SK-N-SH (cell line): ENCODE measurements at regions not wholly inside any gene's neighbourhood (a gene's known extent, or its start where the extent isn't known, plus 50 kb on each side); places are given as distances from the start of the nearest gene placed in this dataset.

Source experiments
- ELF1 ChIP-seq: IDR thresholded peaks from 2 replicates; pipeline ENCODE4 v1.4.0; 2012
- EZH2phosphoT487 ChIP-seq: fragments of 200-600 bp; sonication (generic); IDR thresholded peaks from 2 replicates; pipeline ENCODE4 v1.6.1; 2017; ENCODE audit warnings: low read depth, mixed run types, mild to moderate bottlenecking, antibody characterized with exemption, moderate library complexity, borderline replicate concordance
- FOXJ3 ChIP-seq: sonication (generic); formaldehyde crosslinking; IDR thresholded peaks from 2 replicates; pipeline ENCODE4 v1.5.1; 2020; ENCODE audit warnings: mild to moderate bottlenecking, missing genetic modification reagents
- GATA2 ChIP-seq: sonication (generic); formaldehyde crosslinking; IDR thresholded peaks from 2 replicates; pipeline ENCODE4 v1.5.0; 2020; ENCODE audit warnings: mild to moderate bottlenecking, missing genetic modification reagents
- POLR2AphosphoS5 ChIP-seq: IDR thresholded peaks from 2 replicates; pipeline ENCODE4 v1.6.1; 2012; ENCODE audit warnings: low read depth, low read length
- SIN3A ChIP-seq: IDR thresholded peaks from 2 replicates; pipeline ENCODE4 v1.6.1; 2012; ENCODE audit warnings: low read depth, mild to moderate bottlenecking, low read length, moderate library complexity, borderline replicate concordance
- TF ChIP-seq, protein P1 (sequence below): fragments of 200-600 bp; sonication (generic); IDR thresholded peaks from 2 replicates; pipeline ENCODE4 v1.6.1; 2017; ENCODE audit warnings: antibody characterized with exemption, mild to moderate bottlenecking, moderate library complexity

DNA sequence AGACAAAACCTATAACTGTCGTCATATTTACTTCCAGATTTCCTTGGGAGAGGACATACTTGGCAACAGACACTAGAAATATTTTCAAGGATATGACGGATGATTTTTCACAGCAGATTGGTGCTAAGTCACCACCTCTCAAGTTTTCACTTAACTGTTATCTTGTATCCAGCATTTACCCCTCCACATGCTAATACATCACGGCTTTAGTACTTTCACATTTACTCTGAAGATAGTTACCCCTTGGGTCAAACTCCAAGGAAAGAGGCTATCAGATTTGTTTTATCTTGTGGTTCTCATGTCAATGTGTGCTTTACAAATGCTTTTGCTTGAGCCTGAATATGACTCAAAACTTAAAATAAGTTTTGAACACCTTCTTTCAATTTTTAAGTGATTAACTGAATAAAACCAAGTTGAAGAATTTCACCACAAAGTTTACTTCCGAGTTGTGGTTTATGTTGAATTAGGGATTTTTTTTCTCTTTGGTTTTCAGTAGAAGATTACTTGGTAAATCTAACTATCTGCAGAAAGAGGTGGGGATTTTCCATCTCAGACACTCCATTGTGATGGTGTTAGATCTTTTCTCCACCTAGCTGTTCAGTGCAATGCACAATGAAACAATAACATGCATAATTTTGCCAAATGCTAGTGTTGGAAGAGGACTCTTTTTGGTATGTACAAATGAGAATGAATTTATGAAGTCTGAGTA is 75.4 kb upstream of the FAT1 start:
- TF ChIP-seq, protein P1, sequence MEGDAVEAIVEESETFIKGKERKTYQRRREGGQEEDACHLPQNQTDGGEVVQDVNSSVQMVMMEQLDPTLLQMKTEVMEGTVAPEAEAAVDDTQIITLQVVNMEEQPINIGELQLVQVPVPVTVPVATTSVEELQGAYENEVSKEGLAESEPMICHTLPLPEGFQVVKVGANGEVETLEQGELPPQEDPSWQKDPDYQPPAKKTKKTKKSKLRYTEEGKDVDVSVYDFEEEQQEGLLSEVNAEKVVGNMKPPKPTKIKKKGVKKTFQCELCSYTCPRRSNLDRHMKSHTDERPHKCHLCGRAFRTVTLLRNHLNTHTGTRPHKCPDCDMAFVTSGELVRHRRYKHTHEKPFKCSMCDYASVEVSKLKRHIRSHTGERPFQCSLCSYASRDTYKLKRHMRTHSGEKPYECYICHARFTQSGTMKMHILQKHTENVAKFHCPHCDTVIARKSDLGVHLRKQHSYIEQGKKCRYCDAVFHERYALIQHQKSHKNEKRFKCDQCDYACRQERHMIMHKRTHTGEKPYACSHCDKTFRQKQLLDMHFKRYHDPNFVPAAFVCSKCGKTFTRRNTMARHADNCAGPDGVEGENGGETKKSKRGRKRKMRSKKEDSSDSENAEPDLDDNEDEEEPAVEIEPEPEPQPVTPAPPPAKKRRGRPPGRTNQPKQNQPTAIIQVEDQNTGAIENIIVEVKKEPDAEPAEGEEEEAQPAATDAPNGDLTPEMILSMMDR = no peak
- TF ChIP-seq GATA2 (CRISPR knock-in tag) (no peak), FOXJ3 (no peak), ELF1 (no peak), SIN3A (no peak), POLR2AphosphoS5 (no peak), EZH2phosphoT487 (no peak)
